GM19351 (cell line): ENCODE measurements at regions not wholly inside any gene's neighbourhood (a gene's known extent, or its start where the extent isn't known, plus 50 kb on each side); places are given as distances from the start of the nearest gene placed in this dataset.

ENCODE experiments used
- ATAC-seq: cut with Tn5 transposase; IDR thresholded peaks from one replicate; pipeline ENCODE4 v1.9.1; 2021; ENCODE audit warnings: mild to moderate bottlenecking, moderate library complexity; ENCODE audit not compliant: unreplicated experiment

GRCh38 chr20:20938599-20938998, 167.6 kb downstream of the LINC00237 start:
- no peak for ATAC-seq

GRCh38 chr20:20938131-20938530, 168.0 kb downstream of the LINC00237 start:
- no peak for ATAC-seq

GRCh38 chr20:20933142-20933958, 172.8 kb downstream of the LINC00237 start:
- no peak for ATAC-seq

GRCh38 chr20:20932156-20932555, 174.0 kb downstream of the LINC00237 start:
- ATAC-seq, result no peak

GRCh38 chr20:20931632-20932031, 174.5 kb downstream of the LINC00237 start:
- no peak for ATAC-seq

GRCh38 chr20:20931024-20931423, 175.1 kb downstream of the LINC00237 start:
- ATAC-seq, result no peak

GRCh38 chr20:20930500-20930899, 175.7 kb downstream of the LINC00237 start:
- no peak for ATAC-seq

- ATAC-seq, result no peak
These were observed 176.8 kb downstream of the LINC00237 start for GRCh38 chr20:20929341-20929740.

GRCh38 chr20:20926222-20926905, 179.8 kb downstream of the LINC00237 start:
- no peak for ATAC-seq

GRCh38 chr20:20920433-20920832, 185.7 kb downstream of the LINC00237 start:
- no peak for ATAC-seq

GRCh38 chr20:20915844-20916243, 190.3 kb downstream of the LINC00237 start:
- no peak for ATAC-seq

GRCh38 chr20:20904501-20904831, 192.0 kb upstream of the RALGAPA2 start:
- no peak for ATAC-seq

- ATAC-seq, result no peak
These were observed 191.5 kb upstream of the RALGAPA2 start for GRCh38 chr20:20903773-20904500.

- no peak for ATAC-seq
These were observed 185.5 kb upstream of the RALGAPA2 start for GRCh38 chr20:20897922-20898321.

- no peak for ATAC-seq
These were observed 184.7 kb upstream of the RALGAPA2 start for GRCh38 chr20:20897145-20897544.

GRCh38 chr20:20896606-20897005, 184.2 kb upstream of the RALGAPA2 start:
- ATAC-seq, result no peak

GRCh38 chr20:20895537-20895936, 183.1 kb upstream of the RALGAPA2 start:
- ATAC-seq, result no peak

GRCh38 chr20:20894753-20895152, 182.3 kb upstream of the RALGAPA2 start:
- ATAC-seq, result no peak

GRCh38 chr20:20894280-20894679, 181.8 kb upstream of the RALGAPA2 start:
- ATAC-seq, result no peak

- no peak for ATAC-seq
These were observed 179.9 kb upstream of the RALGAPA2 start for GRCh38 chr20:20892328-20892727.

- ATAC-seq, result no peak
These were observed 178.3 kb upstream of the RALGAPA2 start for GRCh38 chr20:20890751-20891150.

GRCh38 chr20:20888936-20889335, 176.5 kb upstream of the RALGAPA2 start:
- ATAC-seq, result no peak
